ENCODE measurements at regions not wholly inside any gene's neighbourhood (a gene's known extent, or its start where the extent isn't known, plus 50 kb on each side); places are given as distances from the start of the nearest gene placed in this dataset.
"Not testable (repeated sequence)": the region's sequence is repeated elsewhere in the genome, so short reads cannot be mapped to it uniquely, and the experiment has no call there.

DNA sequence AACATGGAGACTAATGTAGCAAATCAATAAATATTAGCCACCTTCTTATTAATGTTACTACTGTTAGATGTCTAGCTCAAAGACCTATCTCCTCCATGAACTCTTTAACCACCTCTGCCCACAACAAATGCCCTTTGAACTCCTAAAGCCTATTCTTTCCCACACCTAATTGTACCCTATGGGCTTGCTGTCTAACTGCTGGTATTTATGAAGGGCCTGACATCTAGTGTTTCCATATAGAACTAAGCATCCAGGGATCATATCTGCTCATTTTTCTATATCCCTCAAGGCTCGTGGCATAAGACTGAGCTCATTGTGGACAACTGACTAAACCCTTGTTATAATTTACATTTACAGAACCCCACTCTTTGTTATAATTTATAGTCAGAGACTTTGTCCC lies 109.8 kb downstream of the TRIM69 start:
- H3K14ac ChIP-seq (ENCODE audit: insufficient read length); H4K91ac ChIP-seq (replicated peaks; ENCODE audit: insufficient read length, low read length); CTCF ChIA-PET (ENCODE audit: partially characterized antibody); H2BK5ac ChIP-seq (ENCODE audit: low read depth, low read length); H2BK20ac ChIP-seq (ENCODE audit: low read length); FAIRE-seq; H3K4me1 ChIP-seq (replicated peaks in 1 of 4; ENCODE audit: control insufficient read depth in 3 of 4, insufficient read depth in 4 of 4, low read length in 3 of 4); H2AFZ ChIP-seq (ENCODE audit: low read length); H3K9me3 ChIP-seq (ENCODE audit: insufficient read depth in 2 of 2, low read depth in 1 of 2, low read length in 1 of 2); H4K8ac ChIP-seq (ENCODE audit: extremely low read depth, insufficient read depth, low read length); H3K18ac ChIP-seq (ENCODE audit: extremely low read depth, low read length); H4K20me1 ChIP-seq (replicated peaks in 1 of 2; ENCODE audit: control insufficient read depth in 1 of 2, insufficient read depth in 2 of 2, low read length in 2 of 2); H3K4me2 ChIP-seq (ENCODE audit: insufficient read depth in 1 of 2, low read depth in 2 of 2, low read length in 2 of 2); H3K27ac ChIP-seq (ENCODE audit: low read depth, low read length); H3K79me1 ChIP-seq (ENCODE audit: low read depth, low read length); H3K56ac ChIP-seq (replicated peaks; ENCODE audit: insufficient read length, low read depth, low read length); H3K23me2 ChIP-seq (ENCODE audit: low read depth, low read length); H3K36me3 ChIP-seq (ENCODE audit: control insufficient read depth in 2 of 4, insufficient read depth in 4 of 4, low read length in 3 of 4); H2BK15ac ChIP-seq (ENCODE audit: low read length); H2AK5ac ChIP-seq (ENCODE audit: low read depth, low read length); DNase-seq (ENCODE audit: low read depth in 1 of 2, low spot score in 2 of 2); H3K4me3 ChIP-seq (ENCODE audit: extremely low read depth in 1 of 4, insufficient read depth in 2 of 4, low read depth in 3 of 4, low read length in 4 of 4); H2BK120ac ChIP-seq (replicated peaks; ENCODE audit: low read depth, low read length); H3K79me2 ChIP-seq (ENCODE audit: control insufficient read depth in 1 of 2, insufficient read depth in 2 of 2, low read length in 2 of 2); H3K9ac ChIP-seq (replicated peaks in 1 of 4; ENCODE audit: extremely low read depth in 1 of 4, low read depth in 3 of 4, low read length in 3 of 4); H2BK12ac ChIP-seq (ENCODE audit: low read depth, low read length); H3K23ac ChIP-seq (ENCODE audit: insufficient read length); POLR2A ChIA-PET (ENCODE audit: partially characterized antibody); H3K27me3 ChIP-seq (replicated peaks in 1 of 4; ENCODE audit: control insufficient read depth in 3 of 4, extremely low read depth in 1 of 4, insufficient read depth in 3 of 4, low read length in 3 of 4); H3K4ac ChIP-seq (replicated peaks; ENCODE audit: insufficient read length, low read depth, low read length); H4K5ac ChIP-seq (ENCODE audit: insufficient read length, low read depth, low read length): not testable (repeated sequence)
- WGBS, 2 experiments (ENCODE audit: extremely low coverage in 1 of 2, insufficient coverage in 1 of 2, insufficient read length in 1 of 2, insufficient replicate concordance in 2 of 2, low coverage in 1 of 2, low lambda C conversion rate in 2 of 2, missing lambda C conversion rate in 1 of 2): 100% methylated on average over 1 of the region's 1 CpG; no CpG with 5 or more reads in 1 of the 2 experiments

DNA sequence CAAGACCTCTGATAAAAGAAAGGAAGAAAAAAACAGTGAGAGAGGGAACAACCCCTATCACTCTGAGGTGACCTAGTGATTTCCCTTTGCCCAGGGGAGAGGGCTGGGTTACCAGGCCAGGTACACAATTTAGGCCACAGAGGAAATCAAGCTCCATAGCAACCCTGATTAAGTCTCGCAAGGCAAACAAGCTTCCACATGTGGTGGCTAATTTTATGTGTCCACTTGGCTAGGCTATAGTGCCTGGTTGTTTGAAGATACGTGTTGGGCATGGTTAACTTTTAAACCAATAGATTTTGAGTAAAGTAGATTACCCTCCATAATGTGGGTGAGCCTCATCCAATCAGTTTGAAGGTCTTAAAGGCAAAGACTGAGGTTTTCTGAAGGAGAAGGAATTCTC lies 108.9 kb upstream of the TERB2 start:
- H3K14ac ChIP-seq (ENCODE audit: insufficient read length); POLR2A ChIA-PET (ENCODE audit: partially characterized antibody); H4K5ac ChIP-seq (ENCODE audit: insufficient read length, low read depth, low read length); H2BK5ac ChIP-seq (ENCODE audit: low read depth, low read length); H2BK120ac ChIP-seq (replicated peaks; ENCODE audit: low read depth, low read length); H2BK15ac ChIP-seq (ENCODE audit: low read length); H3K9ac ChIP-seq (replicated peaks in 1 of 4; ENCODE audit: extremely low read depth in 1 of 4, low read depth in 3 of 4, low read length in 3 of 4); H4K20me1 ChIP-seq (replicated peaks in 1 of 2; ENCODE audit: control insufficient read depth in 1 of 2, insufficient read depth in 2 of 2, low read length in 2 of 2); H3K4me3 ChIP-seq (ENCODE audit: extremely low read depth in 1 of 4, insufficient read depth in 2 of 4, low read depth in 3 of 4, low read length in 4 of 4); H3K23ac ChIP-seq (ENCODE audit: insufficient read length); H3K79me2 ChIP-seq (ENCODE audit: control insufficient read depth in 1 of 2, insufficient read depth in 2 of 2, low read length in 2 of 2); H2AK5ac ChIP-seq (ENCODE audit: low read depth, low read length); FAIRE-seq; H3K4me1 ChIP-seq (replicated peaks in 1 of 4; ENCODE audit: control insufficient read depth in 3 of 4, insufficient read depth in 4 of 4, low read length in 3 of 4); H3K36me3 ChIP-seq (ENCODE audit: control insufficient read depth in 2 of 4, insufficient read depth in 4 of 4, low read length in 3 of 4); CTCF ChIA-PET (ENCODE audit: partially characterized antibody); H3K79me1 ChIP-seq (ENCODE audit: low read depth, low read length); H3K18ac ChIP-seq (ENCODE audit: extremely low read depth, low read length); H3K4ac ChIP-seq (replicated peaks; ENCODE audit: insufficient read length, low read depth, low read length); H3K4me2 ChIP-seq (ENCODE audit: insufficient read depth in 1 of 2, low read depth in 2 of 2, low read length in 2 of 2); H2BK20ac ChIP-seq (ENCODE audit: low read length); H4K8ac ChIP-seq (ENCODE audit: extremely low read depth, insufficient read depth, low read length); H3K23me2 ChIP-seq (ENCODE audit: low read depth, low read length); H4K91ac ChIP-seq (replicated peaks; ENCODE audit: insufficient read length, low read length); H3K56ac ChIP-seq (replicated peaks; ENCODE audit: insufficient read length, low read depth, low read length); H2AFZ ChIP-seq (ENCODE audit: low read length); H3K9me3 ChIP-seq (ENCODE audit: insufficient read depth in 2 of 2, low read depth in 1 of 2, low read length in 1 of 2); H2BK12ac ChIP-seq (ENCODE audit: low read depth, low read length); H3K27me3 ChIP-seq (replicated peaks in 1 of 4; ENCODE audit: control insufficient read depth in 3 of 4, extremely low read depth in 1 of 4, insufficient read depth in 3 of 4, low read length in 3 of 4); H3K27ac ChIP-seq (ENCODE audit: low read depth, low read length); DNase-seq (ENCODE audit: low read depth in 1 of 2, low spot score in 2 of 2): not testable (repeated sequence)
- WGBS, 2 experiments (ENCODE audit: extremely low coverage in 1 of 2, insufficient coverage in 1 of 2, insufficient read length in 1 of 2, insufficient replicate concordance in 2 of 2, low coverage in 1 of 2, low lambda C conversion rate in 2 of 2, missing lambda C conversion rate in 1 of 2): 100% methylated on average over 1 of the region's 2 CpGs; no CpG with 5 or more reads in 1 of the 2 experiments

All from H1 (cell line).